WTC11 (cell line): ENCODE measurements at regions not wholly inside any gene's neighbourhood (a gene's known extent, or its start where the extent isn't known, plus 50 kb on each side); places are given as distances from the start of the nearest gene placed in this dataset.

Source experiments
- ATAC-seq: fragments of 200-7000 bp; cut with Tn5 transposase; 2 replicates; pipeline ENCODE4 v1.10.0; 2021; ENCODE audit warnings: mild to moderate bottlenecking, moderate library complexity
- CTCF ChIA-PET: fragments of 300-600 bp; sonication (Branson Sonifier 250); formaldehyde crosslinking; loops from one replicate; lab custom pipeline; 2021; ENCODE audit warnings: antibody characterized with exemption; lab: Charles Lee
- POLR2A ChIA-PET: fragments of 350-600 bp; sonication (Branson Sonifier 250); formaldehyde crosslinking; loops from one replicate; lab custom pipeline; 2021; ENCODE audit warnings: antibody characterized with exemption; lab: Charles Lee
- DNase-seq: peaks from one replicate; pipeline ENCODE4 v3.0.0; 2021; ENCODE audit warnings: low spot score
- H3K27ac Mint-ChIP-seq: 2 replicates; pipeline ENCODE4 v1.8.0; 2021; ENCODE audit warnings: mixed read lengths
- H3K27me3 Mint-ChIP-seq: 2 replicates; pipeline ENCODE4 v1.8.0; 2021; ENCODE audit warnings: low read depth, mild to moderate bottlenecking, moderate library complexity, mixed read lengths
- H3K36me3 Mint-ChIP-seq: 2 replicates; pipeline ENCODE4 v1.8.0; 2021; ENCODE audit warnings: mixed read lengths
- H3K4me1 Mint-ChIP-seq: 2 replicates; pipeline ENCODE4 v1.8.0; 2022; ENCODE audit warnings: mixed read lengths
- H3K4me3 Mint-ChIP-seq: 2 replicates; pipeline ENCODE4 v1.8.0; 2021; ENCODE audit warnings: mild to moderate bottlenecking, moderate library complexity, mixed read lengths
- H3K9me3 Mint-ChIP-seq: 2 replicates; pipeline ENCODE4 v1.8.0; 2021; ENCODE audit warnings: mixed read lengths
- ARID4B ChIP-seq: sonication (generic); formaldehyde crosslinking; IDR thresholded peaks from 2 replicates; pipeline ENCODE4 v1.8.0; 2023; ENCODE audit warnings: missing genetic modification reagents, mild to moderate bottlenecking, borderline replicate concordance
- ATF1 ChIP-seq: sonication (generic); formaldehyde crosslinking; IDR thresholded peaks from 2 replicates; pipeline ENCODE4 v1.8.1; 2023; ENCODE audit warnings: mild to moderate bottlenecking, moderate library complexity, missing genetic modification reagents
- CBFB ChIP-seq: sonication (generic); formaldehyde crosslinking; IDR thresholded peaks from 2 replicates; pipeline ENCODE4 v1.8.1; 2022; ENCODE audit warnings: mild to moderate bottlenecking, low read depth, missing genetic modification reagents
- FOXP4 ChIP-seq: sonication (generic); formaldehyde crosslinking; IDR thresholded peaks from 2 replicates; pipeline ENCODE4 v1.8.0; 2022; ENCODE audit warnings: mild to moderate bottlenecking, missing genetic modification reagents
- IRF1 ChIP-seq: sonication (generic); formaldehyde crosslinking; IDR thresholded peaks from 2 replicates; pipeline ENCODE4 v1.8.0; 2023; ENCODE audit warnings: missing genetic modification reagents
- IRF2 ChIP-seq: sonication (generic); formaldehyde crosslinking; IDR thresholded peaks from 2 replicates; pipeline ENCODE4 v1.8.0; 2022; ENCODE audit warnings: low read depth, missing genetic modification reagents, borderline replicate concordance
- NFATC4 ChIP-seq: fragments of 250-450 bp; sonication (Bioruptor Pico); IDR thresholded peaks from 2 replicates; pipeline ENCODE4 v1.9.0; 2021; ENCODE audit warnings: mild to moderate bottlenecking
- NFE2L1 ChIP-seq: sonication (generic); formaldehyde crosslinking; IDR thresholded peaks from 2 replicates; pipeline ENCODE4 v1.8.1; 2023; ENCODE audit warnings: missing genetic modification reagents
- NFYB ChIP-seq: sonication (generic); formaldehyde crosslinking; conservative IDR thresholded peaks from 2 replicates; pipeline ENCODE4 v1.8.0; 2022; ENCODE audit warnings: low read depth, missing genetic modification reagents
- NR2C2 ChIP-seq: sonication (generic); formaldehyde crosslinking; IDR thresholded peaks from 2 replicates; pipeline ENCODE4 v1.8.0; 2022; ENCODE audit warnings: mild to moderate bottlenecking, missing genetic modification reagents
- OVOL2 ChIP-seq: fragments of 250-450 bp; sonication (Bioruptor Pico); IDR thresholded peaks from 2 replicates; pipeline ENCODE4 v1.9.0; 2021; ENCODE audit warnings: mild to moderate bottlenecking, borderline replicate concordance
- TCF7 ChIP-seq: sonication (generic); formaldehyde crosslinking; IDR thresholded peaks from 2 replicates; pipeline ENCODE4 v1.8.0; 2022; ENCODE audit warnings: mild to moderate bottlenecking, low read depth, missing genetic modification reagents, moderate library complexity
- USF1 ChIP-seq: sonication (generic); formaldehyde crosslinking; IDR thresholded peaks from 2 replicates; pipeline ENCODE4 v1.8.0; 2022; ENCODE audit warnings: mild to moderate bottlenecking, missing genetic modification reagents
- ZNF263 ChIP-seq: sonication (generic); formaldehyde crosslinking; IDR thresholded peaks from 2 replicates; pipeline ENCODE4 v1.8.1; 2022; ENCODE audit warnings: low read depth, mild to moderate bottlenecking, moderate library complexity, missing genetic modification reagents
- ZNF416 ChIP-seq: fragments of 250-450 bp; sonication (Bioruptor Pico); IDR thresholded peaks from 2 replicates; pipeline ENCODE4 v1.9.0; 2021; ENCODE audit warnings: mild to moderate bottlenecking, inconsistent platforms
- ZNF425 ChIP-seq: fragments of 250-450 bp; sonication (Bioruptor Pico); conservative IDR thresholded peaks from 2 replicates; pipeline ENCODE4 v1.9.0; 2021; ENCODE audit warnings: mild to moderate bottlenecking
- TF ChIP-seq, protein P1 (sequence below): fragments of 250-450 bp; sonication (Bioruptor Pico); IDR thresholded peaks from 2 replicates; pipeline ENCODE4 v1.9.0; 2021; ENCODE audit warnings: mild to moderate bottlenecking, borderline replicate concordance
- TF ChIP-seq, protein P2 (sequence below): sonication (generic); formaldehyde crosslinking; IDR thresholded peaks from 2 replicates; pipeline ENCODE4 v1.8.0; 2022; ENCODE audit warnings: mild to moderate bottlenecking, missing genetic modification reagents
- TF ChIP-seq, protein P3 (sequence below): sonication (generic); formaldehyde crosslinking; conservative IDR thresholded peaks from 2 replicates; pipeline ENCODE4 v1.8.1; 2022; ENCODE audit warnings: mild to moderate bottlenecking, missing genetic modification reagents

- Mint-ChIP-seq H3K9me3 (no peaks in the 10 kb centered on the region), H3K27ac (no peak overlapping the region), H3K27me3 (no peaks in the 10 kb centered on the region; the same call in 1 of the 2 replicates), H3K4me1 (no peaks in the 10 kb centered on the region), H3K36me3 (no peaks in the 10 kb centered on the region), H3K4me3 (no peak overlapping the region)
- ATAC-seq (no peak), DNase-seq (no peak)
- POLR2A ChIA-PET: no interaction called here
- CTCF ChIA-PET: interaction anchor here (0.5 to 1.2 kb wide), 3 partner anchors 46 to 623 kb away, joined by 3 to 5 read pairs (median 3); no protein-coding TSS in a partner anchor
- no peak for TF ChIP-seq NFYB (CRISPR knock-in tag)
- no peak for TF ChIP-seq CBFB
- TF ChIP-seq NFE2L1 (CRISPR knock-in tag): no peak
- TF ChIP-seq ARID4B: no peak
- TF ChIP-seq NR2C2 (CRISPR knock-in tag): no peak
- TF ChIP-seq OVOL2 (CRISPR knock-in tag): no peak
- no peak for TF ChIP-seq IRF2 (CRISPR knock-in tag)
- TF ChIP-seq, protein P1, sequence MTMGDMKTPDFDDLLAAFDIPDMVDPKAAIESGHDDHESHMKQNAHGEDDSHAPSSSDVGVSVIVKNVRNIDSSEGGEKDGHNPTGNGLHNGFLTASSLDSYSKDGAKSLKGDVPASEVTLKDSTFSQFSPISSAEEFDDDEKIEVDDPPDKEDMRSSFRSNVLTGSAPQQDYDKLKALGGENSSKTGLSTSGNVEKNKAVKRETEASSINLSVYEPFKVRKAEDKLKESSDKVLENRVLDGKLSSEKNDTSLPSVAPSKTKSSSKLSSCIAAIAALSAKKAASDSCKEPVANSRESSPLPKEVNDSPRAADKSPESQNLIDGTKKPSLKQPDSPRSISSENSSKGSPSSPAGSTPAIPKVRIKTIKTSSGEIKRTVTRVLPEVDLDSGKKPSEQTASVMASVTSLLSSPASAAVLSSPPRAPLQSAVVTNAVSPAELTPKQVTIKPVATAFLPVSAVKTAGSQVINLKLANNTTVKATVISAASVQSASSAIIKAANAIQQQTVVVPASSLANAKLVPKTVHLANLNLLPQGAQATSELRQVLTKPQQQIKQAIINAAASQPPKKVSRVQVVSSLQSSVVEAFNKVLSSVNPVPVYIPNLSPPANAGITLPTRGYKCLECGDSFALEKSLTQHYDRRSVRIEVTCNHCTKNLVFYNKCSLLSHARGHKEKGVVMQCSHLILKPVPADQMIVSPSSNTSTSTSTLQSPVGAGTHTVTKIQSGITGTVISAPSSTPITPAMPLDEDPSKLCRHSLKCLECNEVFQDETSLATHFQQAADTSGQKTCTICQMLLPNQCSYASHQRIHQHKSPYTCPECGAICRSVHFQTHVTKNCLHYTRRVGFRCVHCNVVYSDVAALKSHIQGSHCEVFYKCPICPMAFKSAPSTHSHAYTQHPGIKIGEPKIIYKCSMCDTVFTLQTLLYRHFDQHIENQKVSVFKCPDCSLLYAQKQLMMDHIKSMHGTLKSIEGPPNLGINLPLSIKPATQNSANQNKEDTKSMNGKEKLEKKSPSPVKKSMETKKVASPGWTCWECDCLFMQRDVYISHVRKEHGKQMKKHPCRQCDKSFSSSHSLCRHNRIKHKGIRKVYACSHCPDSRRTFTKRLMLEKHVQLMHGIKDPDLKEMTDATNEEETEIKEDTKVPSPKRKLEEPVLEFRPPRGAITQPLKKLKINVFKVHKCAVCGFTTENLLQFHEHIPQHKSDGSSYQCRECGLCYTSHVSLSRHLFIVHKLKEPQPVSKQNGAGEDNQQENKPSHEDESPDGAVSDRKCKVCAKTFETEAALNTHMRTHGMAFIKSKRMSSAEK: no peak
- TF ChIP-seq ZNF416 (CRISPR knock-in tag): no peak
- TF ChIP-seq ATF1 (CRISPR knock-in tag): no peak
- TF ChIP-seq ZNF263 (CRISPR knock-in tag): no peak
- no peak for TF ChIP-seq NFATC4
- TF ChIP-seq ZNF425 (CRISPR knock-in tag): no peak
- no peak for TF ChIP-seq USF1 (CRISPR knock-in tag)
- TF ChIP-seq IRF1: no peak
- TF ChIP-seq, protein P2, sequence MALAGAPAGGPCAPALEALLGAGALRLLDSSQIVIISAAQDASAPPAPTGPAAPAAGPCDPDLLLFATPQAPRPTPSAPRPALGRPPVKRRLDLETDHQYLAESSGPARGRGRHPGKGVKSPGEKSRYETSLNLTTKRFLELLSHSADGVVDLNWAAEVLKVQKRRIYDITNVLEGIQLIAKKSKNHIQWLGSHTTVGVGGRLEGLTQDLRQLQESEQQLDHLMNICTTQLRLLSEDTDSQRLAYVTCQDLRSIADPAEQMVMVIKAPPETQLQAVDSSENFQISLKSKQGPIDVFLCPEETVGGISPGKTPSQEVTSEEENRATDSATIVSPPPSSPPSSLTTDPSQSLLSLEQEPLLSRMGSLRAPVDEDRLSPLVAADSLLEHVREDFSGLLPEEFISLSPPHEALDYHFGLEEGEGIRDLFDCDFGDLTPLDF (CRISPR knock-in tag): no peak
- TF ChIP-seq TCF7 (CRISPR knock-in tag): no peak
- no peak for TF ChIP-seq FOXP4 (CRISPR knock-in tag)
- TF ChIP-seq, protein P3, sequence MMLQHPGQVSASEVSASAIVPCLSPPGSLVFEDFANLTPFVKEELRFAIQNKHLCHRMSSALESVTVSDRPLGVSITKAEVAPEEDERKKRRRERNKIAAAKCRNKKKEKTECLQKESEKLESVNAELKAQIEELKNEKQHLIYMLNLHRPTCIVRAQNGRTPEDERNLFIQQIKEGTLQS (CRISPR knock-in tag): no peak
Observed at GRCh38 chr10:86579883-86580520, 58.4 kb upstream of the WAPL start.
